Keratinocyte (primary cell): ENCODE measurements at regions not wholly inside any gene's neighbourhood (a gene's known extent, or its start where the extent isn't known, plus 50 kb on each side); places are given as distances from the start of the nearest gene placed in this dataset.

Source experiments
- DNase-seq: peaks from one replicate; pipeline ENCODE4 v3.0.0-alpha.2; 2011; ENCODE audit warnings: low read depth, missing footprints, low spot score
- FAIRE-seq: peaks from 2 replicates; lab custom pipeline; 2011; peaks lifted over from hg19 to GRCh38; lab: Jason Lieb, UNC
- H2AFZ ChIP-seq: 2 replicates; pipeline ENCODE4 v1.6.0; 2012; ENCODE audit warnings: low read length, control low read depth, inconsistent platforms; ENCODE audit not compliant: control insufficient read depth
- H3K27ac ChIP-seq: 2 replicates; pipeline ENCODE4 v1.5.1; 2011; ENCODE audit warnings: low read length; ENCODE audit not compliant: control insufficient read depth, insufficient read depth
- H3K27me3 ChIP-seq: 3 replicates; pipeline ENCODE4 v1.6.0; 2011; ENCODE audit warnings: low read length; ENCODE audit not compliant: control insufficient read depth, insufficient read depth; ENCODE audit errors: extremely low read depth
- H3K36me3 ChIP-seq, 2 experiments: 2 replicates in 1 of 2; 3 replicates in 1 of 2; pipeline ENCODE4 v1.5.1; 2011; ENCODE audit warnings: low read length in 2 of 2, mild to moderate bottlenecking in 1 of 2; ENCODE audit not compliant: control insufficient read depth in 2 of 2, insufficient read depth in 2 of 2; ENCODE audit errors: extremely low read depth in 1 of 2
- H3K4me1 ChIP-seq: 3 replicates; pipeline ENCODE4 v1.5.1; 2011; ENCODE audit warnings: low read length; ENCODE audit not compliant: control insufficient read depth, insufficient read depth; ENCODE audit errors: extremely low read depth
- H3K4me2 ChIP-seq: 3 replicates; pipeline ENCODE4 v1.6.0; 2011; ENCODE audit warnings: low read depth, low read length; ENCODE audit not compliant: control insufficient read depth, insufficient read depth; ENCODE audit errors: extremely low read depth
- H3K4me3 ChIP-seq, 3 experiments: fragments of 200-600 bp in 1 of 3; sonication (generic) in 1 of 3; 2 replicates in 2 of 3; 3 replicates in 1 of 3; pipeline ENCODE4 v1.5.1; 2011 to 2016; ENCODE audit warnings: low read length in 3 of 3, mild to moderate bottlenecking in 3 of 3, control low read depth in 2 of 3, inconsistent platforms in 1 of 3, low read depth in 1 of 3, mixed read lengths in 1 of 3, mixed run types in 1 of 3, moderate library complexity in 1 of 3; ENCODE audit not compliant: control insufficient read depth in 2 of 3, insufficient read depth in 2 of 3; ENCODE audit errors: extremely low read depth in 1 of 3
- H3K79me2 ChIP-seq: 2 replicates; pipeline ENCODE4 v1.6.0; 2012; ENCODE audit warnings: low read length; ENCODE audit not compliant: control insufficient read depth, insufficient read depth
- H3K9ac ChIP-seq: 3 replicates; pipeline ENCODE4 v1.6.0; 2011; ENCODE audit warnings: low read length; ENCODE audit not compliant: control insufficient read depth, insufficient read depth; ENCODE audit errors: extremely low read depth
- H3K9me1 ChIP-seq: 3 replicates; pipeline ENCODE4 v1.6.0; 2011; ENCODE audit warnings: low read length; ENCODE audit not compliant: control insufficient read depth, insufficient read depth; ENCODE audit errors: extremely low read depth
- H3K9me3 ChIP-seq: 2 replicates; pipeline ENCODE4 v1.5.1; 2012; ENCODE audit warnings: low read depth, low read length; ENCODE audit not compliant: control insufficient read depth
- H4K20me1 ChIP-seq: 3 replicates; pipeline ENCODE4 v1.6.0; 2011; ENCODE audit warnings: low read length; ENCODE audit not compliant: control insufficient read depth, insufficient read depth; ENCODE audit errors: extremely low read depth
- EZH2 ChIP-seq: IDR thresholded peaks from one replicate; pipeline ENCODE4 v1.6.1; 2012; ENCODE audit warnings: inconsistent platforms, mild to moderate bottlenecking, low read length, moderate library complexity
- dilution Hi-C: fragments of 300-500 bp; cut with MboI; formaldehyde crosslinking; loops from one replicate; pipeline ENCODE4 v1.7.0; 2020; ENCODE audit warnings: low sequenced_read_pairs; ENCODE audit not compliant: extremely low pct_ligation_motif_present
- TF ChIP-seq, protein P1 (sequence below), 3 experiments: IDR thresholded peaks in 1 of 3; conservative IDR thresholded peaks in 1 of 3; optimal IDR thresholded peaks in 1 of 3; 2 replicates in 2 of 3; 3 replicates in 1 of 3; pipeline versions ENCODE3 to v1.5.1; 2011; ENCODE audit warnings: low read length in 3 of 3, mild to moderate bottlenecking in 3 of 3, moderate library complexity in 2 of 3, control low read depth in 1 of 3, inconsistent platforms in 1 of 3; ENCODE audit not compliant: insufficient read depth in 2 of 3; ENCODE audit errors: extremely low read depth in 1 of 3

DNA sequence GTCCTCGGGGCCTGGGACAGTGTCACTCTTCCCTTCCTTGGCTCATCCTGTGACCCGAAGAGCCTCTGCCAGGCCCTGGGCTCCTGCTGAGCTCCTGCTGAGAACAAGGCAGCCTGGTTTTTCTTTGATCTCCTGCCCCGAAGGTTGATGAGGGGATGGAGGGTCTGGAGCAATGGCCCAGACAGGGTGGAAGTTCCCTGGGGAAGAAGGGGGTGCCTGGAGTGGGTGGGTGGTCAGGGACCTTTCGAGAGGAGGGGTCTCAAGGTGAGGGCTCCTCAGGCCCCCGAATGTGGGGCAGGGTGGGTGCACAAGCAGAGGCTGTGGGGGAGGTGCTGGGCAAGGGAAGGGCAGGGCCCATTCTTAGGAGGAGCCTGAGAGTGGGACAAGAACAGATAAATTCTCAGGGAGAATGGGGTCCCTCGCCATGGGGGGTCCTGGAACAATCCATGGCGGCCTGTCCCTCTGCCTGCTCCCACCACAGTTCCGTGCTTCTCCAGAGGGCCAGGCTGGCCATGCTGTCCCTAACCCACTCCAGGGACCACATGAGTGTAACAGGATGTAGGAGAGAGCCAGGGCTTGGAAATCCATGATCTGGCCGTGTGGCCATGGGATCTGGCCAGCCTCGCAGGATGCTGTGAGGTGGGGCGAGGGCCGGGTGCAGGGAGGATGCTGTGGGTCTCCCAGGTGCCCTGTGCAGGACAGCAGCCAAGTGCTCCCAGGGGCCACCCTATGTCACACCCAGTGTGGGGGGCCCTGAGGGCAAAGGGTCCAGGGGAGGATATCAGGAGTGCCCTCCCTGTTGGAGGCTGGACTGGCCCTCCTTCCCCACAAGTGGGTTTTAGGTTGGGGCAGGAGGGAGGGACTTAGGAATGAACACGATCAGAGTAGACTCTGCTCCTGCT lies 128.5 kb upstream of the LPCAT1 start:
- Histone ChIP-seq H4K20me1 (no peaks in the 10 kb centered on the region), H3K4me2 (no peak overlapping the region), H3K27ac (no peak overlapping the region), H3K9me1 (no peaks in the 10 kb centered on the region), H3K27me3 (peaks cover 16% of the 10 kb centered on the region), H3K79me2 (no peaks in the 10 kb centered on the region), H3K36me3 (no peaks in the 10 kb centered on the region), H3K9me3 (no peaks in the 10 kb centered on the region), H2AFZ (no peak overlapping the region), H3K9ac (no peak overlapping the region), H3K4me3 (no peak overlapping the region), H3K4me1 (no peaks in the 10 kb centered on the region)
- FAIRE-seq, result no peak
- dilution Hi-C loops, result no loop called here
- no peak for TF ChIP-seq EZH2
- TF ChIP-seq, protein P1, sequence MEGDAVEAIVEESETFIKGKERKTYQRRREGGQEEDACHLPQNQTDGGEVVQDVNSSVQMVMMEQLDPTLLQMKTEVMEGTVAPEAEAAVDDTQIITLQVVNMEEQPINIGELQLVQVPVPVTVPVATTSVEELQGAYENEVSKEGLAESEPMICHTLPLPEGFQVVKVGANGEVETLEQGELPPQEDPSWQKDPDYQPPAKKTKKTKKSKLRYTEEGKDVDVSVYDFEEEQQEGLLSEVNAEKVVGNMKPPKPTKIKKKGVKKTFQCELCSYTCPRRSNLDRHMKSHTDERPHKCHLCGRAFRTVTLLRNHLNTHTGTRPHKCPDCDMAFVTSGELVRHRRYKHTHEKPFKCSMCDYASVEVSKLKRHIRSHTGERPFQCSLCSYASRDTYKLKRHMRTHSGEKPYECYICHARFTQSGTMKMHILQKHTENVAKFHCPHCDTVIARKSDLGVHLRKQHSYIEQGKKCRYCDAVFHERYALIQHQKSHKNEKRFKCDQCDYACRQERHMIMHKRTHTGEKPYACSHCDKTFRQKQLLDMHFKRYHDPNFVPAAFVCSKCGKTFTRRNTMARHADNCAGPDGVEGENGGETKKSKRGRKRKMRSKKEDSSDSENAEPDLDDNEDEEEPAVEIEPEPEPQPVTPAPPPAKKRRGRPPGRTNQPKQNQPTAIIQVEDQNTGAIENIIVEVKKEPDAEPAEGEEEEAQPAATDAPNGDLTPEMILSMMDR (optimal IDR thresholded peaks at IDR 0.05 in 1 of 3, IDR thresholded peaks at IDR 0.05 in 1 of 3, conservative IDR thresholded peaks at IDR 0.05 in 1 of 3; ENCODE audit: extremely low read depth in 1 of 3, insufficient read depth in 2 of 3, low read length in 3 of 3), result no peak
- DNase-seq, result no peak

DNA sequence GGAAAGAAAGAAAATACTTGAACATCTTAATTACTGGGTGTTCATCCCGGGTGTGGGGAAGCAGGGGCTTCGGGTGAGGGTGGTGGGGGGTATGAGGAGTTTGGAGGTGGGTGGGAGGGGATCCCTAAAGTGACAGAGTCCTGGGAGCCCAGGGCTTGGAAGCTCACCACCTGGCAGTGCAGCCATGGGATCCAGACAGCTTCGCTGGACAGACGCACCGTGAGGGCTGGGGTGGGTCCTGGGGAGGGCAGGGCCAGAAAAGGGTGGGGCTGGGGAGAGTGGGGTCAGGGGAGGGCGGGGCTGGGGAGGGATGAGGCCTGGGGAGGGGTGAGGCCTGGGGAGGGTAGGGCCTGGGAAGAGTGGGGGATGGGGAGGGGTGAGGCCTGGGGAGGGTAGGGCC lies 127.5 kb upstream of the LPCAT1 start:
- no peak for DNase-seq
- no peak overlapping the region for H3K27ac ChIP-seq
- no peak for FAIRE-seq
- H3K79me2 ChIP-seq, result no peaks in the 10 kb centered on the region
- H2AFZ ChIP-seq, result no peak overlapping the region
- dilution Hi-C loops, result no loop called here
- no peak overlapping the region for H3K4me2 ChIP-seq
- peaks cover 16% of the 10 kb centered on the region for H3K27me3 ChIP-seq
- TF ChIP-seq, protein P1 (optimal IDR thresholded peaks at IDR 0.05 in 1 of 3, IDR thresholded peaks at IDR 0.05 in 1 of 3, conservative IDR thresholded peaks at IDR 0.05 in 1 of 3; ENCODE audit: extremely low read depth in 1 of 3, insufficient read depth in 2 of 3, low read length in 3 of 3), result no peak
- TF ChIP-seq EZH2, result no peak
- H4K20me1 ChIP-seq, result no peaks in the 10 kb centered on the region
- H3K36me3 ChIP-seq, result no peaks in the 10 kb centered on the region
- no peak overlapping the region for H3K4me3 ChIP-seq
- H3K9ac ChIP-seq, result no peak overlapping the region
- H3K4me1 ChIP-seq, result no peaks in the 10 kb centered on the region
- no peaks in the 10 kb centered on the region for H3K9me1 ChIP-seq
- H3K9me3 ChIP-seq, result no peaks in the 10 kb centered on the region
